Spleen (tissue), 11 donors: ENCODE measurements at regions not wholly inside any gene's neighbourhood (a gene's known extent, or its start where the extent isn't known, plus 50 kb on each side); places are given as distances from the start of the nearest gene placed in this dataset.

Source experiments
- DNase-seq: peaks from one replicate; pipeline ENCODE4 v3.0.0-alpha.2; 2020
- H3K27ac ChIP-seq, 8 donors: fragments of 200-600 bp; sonication (generic) in 7 of 8; 1 replicate in 4 of 8; 2 replicates in 4 of 8; pipeline versions ENCODE4 v1.5.0 to v1.8.0; 2016 to 2021; ENCODE audit warnings: inconsistent platforms in 4 of 8, mild to moderate bottlenecking in 4 of 8, moderate library complexity in 1 of 8
- H3K27me3 ChIP-seq, 7 donors: fragments of 200-600 bp; sonication (generic) in 6 of 7; replicated peaks in 1 of 7; 1 replicate in 4 of 7; 2 replicates in 3 of 7; pipeline versions ENCODE4 v1.5.0 to v1.8.0; 2016 to 2021; ENCODE audit warnings: inconsistent platforms in 3 of 7, mild to moderate bottlenecking in 1 of 7
- H3K36me3 ChIP-seq, 6 donors: fragments of 200-600 bp; sonication (generic) in 5 of 6; 1 replicate in 4 of 6; 2 replicates in 2 of 6; pipeline versions ENCODE4 v1.5.0 to v1.8.0; 2016 to 2021; ENCODE audit warnings: inconsistent platforms in 2 of 6
- H3K4me1 ChIP-seq, 6 donors: fragments of 200-600 bp; sonication (generic) in 5 of 6; 1 replicate in 3 of 6; 2 replicates in 3 of 6; pipeline versions ENCODE4 v1.5.0 to v1.8.0; 2016 to 2021; ENCODE audit warnings: inconsistent platforms in 3 of 6
- H3K4me3 ChIP-seq, 8 donors: fragments of 200-600 bp; sonication (generic) in 7 of 8; 1 replicate in 4 of 8; 2 replicates in 4 of 8; pipeline versions ENCODE4 v1.5.0 to v1.8.0; 2016 to 2021; ENCODE audit warnings: inconsistent platforms in 4 of 8, mild to moderate bottlenecking in 4 of 8, moderate library complexity in 2 of 8
- H3K9me3 ChIP-seq, 8 donors: fragments of 200-600 bp; sonication (generic) in 7 of 8; 1 replicate in 4 of 8; 2 replicates in 4 of 8; pipeline versions ENCODE4 v1.5.0 to v1.8.0; 2016 to 2021; ENCODE audit warnings: inconsistent platforms in 4 of 8
- POLR2A ChIP-seq, 3 donors: fragments of 450-650 bp; IDR thresholded peaks; one replicate each; pipeline ENCODE4 v1.5.1; 2017; ENCODE audit warnings: antibody characterized with exemption in 3 of 3, mild to moderate bottlenecking in 1 of 3
- POLR2AphosphoS5 ChIP-seq, 3 donors: sonication (generic); formaldehyde crosslinking; IDR thresholded peaks; one replicate each; pipeline ENCODE4 v1.5.1; 2017; ENCODE audit warnings: antibody characterized with exemption in 3 of 3
- WGBS, 5 donors: extraction: QIAGEN DNeasy Blood & Tissue Kit in 3 of 5; methylation state at CpG; one replicate each; pipeline versions ENCODE4 v1.1.5 to v1.1.7; 2013 to 2018; 5-methylcytosine and 5-hydroxymethylcytosine counted together
- intact Hi-C: fragments of 100-400 bp; cut with DNase I; formaldehyde crosslinking; loops from one replicate; pipeline ENCODE4 v1.15.0; 2023; ENCODE audit warnings: low total_unique reads
- TF ChIP-seq, protein P1 (sequence below), 11 experiments: fragments of 200-600 bp in 7 of 11; fragments of 450-650 bp in 4 of 11; sonication (generic) in 4 of 11; IDR thresholded peaks in 8 of 11; conservative IDR thresholded peaks in 3 of 11; 1 replicate in 7 of 11; 2 replicates in 4 of 11; pipeline versions ENCODE4 v1.4.0 to v1.8.0; 2016 to 2021; ENCODE audit warnings: antibody characterized with exemption in 11 of 11, inconsistent platforms in 4 of 11, mild to moderate bottlenecking in 1 of 11
- donor health status: healthy with polysubstance abuse.
- donor health status: DM: no; HTN: no; CAD: no; lungs with moderate emphysema.
- donor health status: DM: no; HTN: no; CAD: no.
- donor health status: Bipolar disorder and iron deficiency.
- donor health status: healthy.
- donor health status: DM: no; HTN: no; CAD: no.
- donor health status: DM: yes; HTN: yes; CAD: no.

DNA sequence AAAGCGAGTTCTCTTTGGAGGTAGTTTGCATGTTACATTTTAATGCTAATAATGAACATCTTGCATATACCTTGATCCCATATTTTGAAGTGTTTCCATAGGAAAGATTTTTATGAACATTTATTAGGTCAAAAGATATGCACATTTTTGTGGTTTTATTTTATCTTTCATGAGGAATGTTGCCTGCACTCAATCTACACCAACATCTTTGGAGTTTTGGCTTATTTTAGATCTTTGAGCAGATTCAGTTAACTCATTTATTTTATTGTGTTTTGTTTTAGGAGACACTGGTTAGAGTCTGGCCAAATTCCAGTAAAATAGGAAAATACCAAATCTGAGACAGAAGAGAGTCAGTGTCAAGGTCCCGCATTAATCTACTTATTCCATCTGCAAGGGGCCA is 540.9 kb downstream of the RNF144A start:
- Histone ChIP-seq H3K27me3 (no peaks in the 10 kb centered on the region), H3K4me1 (no peaks in the 10 kb centered on the region), H3K27ac (no peak overlapping the region), H3K9me3 (peaks cover 0 to 4% (median 0%) of the 10 kb centered on the region in 8 donors), H3K36me3 (no peaks in the 10 kb centered on the region), H3K4me3 (no peak overlapping the region)
- DNase-seq = no peak
- WGBS, 5 donors = 92 to 100% (median 94%) methylated on average over 2 of the region's 2 CpGs
- intact Hi-C loops = no loop called here
- TF ChIP-seq POLR2AphosphoS5 (IDR thresholded peaks at IDR 0.05) (no peak), POLR2A (IDR thresholded peaks at IDR 0.05) (no peak)
- TF ChIP-seq, protein P1, sequence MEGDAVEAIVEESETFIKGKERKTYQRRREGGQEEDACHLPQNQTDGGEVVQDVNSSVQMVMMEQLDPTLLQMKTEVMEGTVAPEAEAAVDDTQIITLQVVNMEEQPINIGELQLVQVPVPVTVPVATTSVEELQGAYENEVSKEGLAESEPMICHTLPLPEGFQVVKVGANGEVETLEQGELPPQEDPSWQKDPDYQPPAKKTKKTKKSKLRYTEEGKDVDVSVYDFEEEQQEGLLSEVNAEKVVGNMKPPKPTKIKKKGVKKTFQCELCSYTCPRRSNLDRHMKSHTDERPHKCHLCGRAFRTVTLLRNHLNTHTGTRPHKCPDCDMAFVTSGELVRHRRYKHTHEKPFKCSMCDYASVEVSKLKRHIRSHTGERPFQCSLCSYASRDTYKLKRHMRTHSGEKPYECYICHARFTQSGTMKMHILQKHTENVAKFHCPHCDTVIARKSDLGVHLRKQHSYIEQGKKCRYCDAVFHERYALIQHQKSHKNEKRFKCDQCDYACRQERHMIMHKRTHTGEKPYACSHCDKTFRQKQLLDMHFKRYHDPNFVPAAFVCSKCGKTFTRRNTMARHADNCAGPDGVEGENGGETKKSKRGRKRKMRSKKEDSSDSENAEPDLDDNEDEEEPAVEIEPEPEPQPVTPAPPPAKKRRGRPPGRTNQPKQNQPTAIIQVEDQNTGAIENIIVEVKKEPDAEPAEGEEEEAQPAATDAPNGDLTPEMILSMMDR (IDR thresholded peaks at IDR 0.05 in 8 of 11, conservative IDR thresholded peaks at IDR 0.05 in 3 of 11) = no peak

DNA sequence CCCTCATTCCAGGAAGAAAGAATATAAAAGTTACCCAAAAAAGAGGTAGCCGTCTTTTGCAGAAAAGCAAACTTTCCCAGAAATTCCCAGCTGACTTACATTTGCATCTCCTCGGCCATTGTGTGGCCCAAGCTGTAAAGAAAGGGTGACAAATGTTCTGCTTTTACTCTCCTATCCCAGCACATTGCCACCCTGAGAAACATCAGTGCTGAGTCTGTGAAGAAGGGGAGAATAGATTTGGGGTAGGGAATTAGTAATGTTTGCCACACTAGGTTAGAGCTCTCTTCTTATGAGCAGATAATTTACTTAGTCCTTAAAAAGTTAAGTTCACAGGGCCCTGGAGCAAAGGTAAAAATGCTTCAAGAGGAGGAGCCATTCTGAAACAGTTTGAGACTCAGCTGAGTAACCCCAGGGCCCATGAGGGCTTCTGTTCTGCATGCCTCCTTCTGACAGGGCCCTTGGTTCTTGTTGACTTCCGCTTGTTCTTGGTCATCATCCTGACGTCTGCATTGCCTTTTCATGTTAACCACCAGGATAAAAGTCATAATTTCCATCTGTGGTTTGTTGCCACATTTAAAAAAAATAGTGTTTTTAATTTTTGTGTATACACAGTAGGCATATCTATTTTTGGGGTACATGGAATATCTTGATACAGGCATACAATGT is 550.7 kb downstream of the RNF144A start:
- TF ChIP-seq POLR2A (IDR thresholded peaks at IDR 0.05) = no peak
- no peak for TF ChIP-seq POLR2AphosphoS5 (IDR thresholded peaks at IDR 0.05)
- TF ChIP-seq, protein P1 (IDR thresholded peaks at IDR 0.05 in 8 of 11, conservative IDR thresholded peaks at IDR 0.05 in 3 of 11) = no peak
- Histone ChIP-seq H3K9me3 (no peaks in the 10 kb centered on the region), H3K4me1 (no peaks in the 10 kb centered on the region), H3K27ac (no peak overlapping the region), H3K27me3 (no peaks in the 10 kb centered on the region), H3K36me3 (no peaks in the 10 kb centered on the region), H3K4me3 (no peak overlapping the region)
- WGBS, 5 donors = 77 to 86% (median 80%) methylated on average over 4 of the region's 4 CpGs
- DNase-seq = no peak
- intact Hi-C loops = no loop called here

DNA sequence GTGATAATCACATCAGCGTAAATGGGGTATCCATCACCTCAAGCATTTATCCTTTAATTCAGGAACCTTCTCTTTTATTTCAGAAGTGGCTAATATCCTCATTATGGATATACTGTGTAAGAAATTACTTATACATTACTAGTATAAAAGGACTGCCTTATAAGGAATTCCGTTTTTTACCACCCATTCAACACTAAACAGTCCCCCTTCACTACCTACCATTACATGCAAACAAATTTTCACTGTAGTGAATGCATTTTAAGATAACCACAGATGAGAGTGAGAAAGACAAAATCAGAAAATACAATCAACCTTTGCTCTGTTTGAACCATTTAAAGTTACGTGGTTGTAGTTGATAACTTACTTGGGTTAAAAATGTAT is 551.2 kb downstream of the RNF144A start:
- H3K27me3 ChIP-seq = no peaks in the 10 kb centered on the region
- TF ChIP-seq POLR2A (IDR thresholded peaks at IDR 0.05) = no peak

DNA sequence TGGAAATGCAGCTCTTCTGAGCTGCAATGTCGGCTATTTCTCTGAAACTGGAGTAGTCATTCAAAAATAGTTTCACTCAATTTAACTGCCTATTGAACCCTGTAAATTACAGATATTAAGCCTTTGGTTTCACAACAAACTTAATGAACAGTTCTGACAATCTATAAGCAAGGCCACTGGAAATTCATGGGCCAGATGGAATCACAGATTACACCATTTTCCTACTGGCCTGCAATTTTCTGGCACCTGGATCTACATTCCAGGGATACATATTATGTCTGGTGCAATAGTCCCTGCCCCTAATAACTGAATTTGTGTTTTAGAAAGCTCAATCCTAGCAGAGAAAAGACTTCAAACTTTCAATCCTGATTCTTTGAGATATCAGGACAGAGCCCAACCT is 551.7 kb downstream of the RNF144A start:
- no peaks in the 10 kb centered on the region for H3K27me3 ChIP-seq
- H3K27ac ChIP-seq = no peak overlapping the region
- no peaks in the 10 kb centered on the region for H3K9me3 ChIP-seq
- H3K36me3 ChIP-seq = no peaks in the 10 kb centered on the region
- no peak for DNase-seq
- H3K4me1 ChIP-seq = no peaks in the 10 kb centered on the region
- 69 to 96% (median 87%) methylated on average over 1 of the region's 1 CpG for WGBS, 5 donors
- intact Hi-C loops = no loop called here
- no peak overlapping the region for H3K4me3 ChIP-seq
- no peak for TF ChIP-seq POLR2AphosphoS5 (IDR thresholded peaks at IDR 0.05)

More for the DNA sequence above, 551.2 kb downstream of the RNF144A start:
- intact Hi-C loops = no loop called here
- H3K36me3 ChIP-seq = no peaks in the 10 kb centered on the region
- no peak overlapping the region for H3K27ac ChIP-seq
- no peak for DNase-seq
- no peaks in the 10 kb centered on the region for H3K4me1 ChIP-seq
- 79 to 90% (median 85%) methylated on average over 3 of the region's 3 CpGs for WGBS, 5 donors
- no peak overlapping the region for H3K4me3 ChIP-seq
- H3K9me3 ChIP-seq = no peaks in the 10 kb centered on the region

DNA sequence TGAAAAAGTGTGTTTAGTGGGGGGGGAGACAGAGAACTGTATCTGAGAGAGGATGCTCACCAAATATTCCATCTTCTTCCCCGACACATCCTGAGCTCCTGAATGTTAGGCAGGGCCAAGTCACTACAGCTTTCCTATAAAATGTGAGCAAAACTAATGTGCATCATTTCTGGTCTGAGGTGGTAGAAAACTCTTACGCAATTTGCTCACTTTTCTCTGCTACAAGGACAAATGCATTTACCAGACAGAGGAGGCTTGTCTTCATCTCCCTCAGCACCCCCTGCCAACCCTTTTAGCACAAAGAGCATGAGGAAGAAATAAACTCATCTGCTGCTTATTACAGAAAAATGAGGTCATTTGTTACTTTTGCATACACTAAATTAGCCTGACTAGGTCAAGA is 554.0 kb downstream of the RNF144A start:
- H3K27ac ChIP-seq = no peak overlapping the region
- H3K9me3 ChIP-seq = no peaks in the 10 kb centered on the region
- no peaks in the 10 kb centered on the region for H3K4me1 ChIP-seq
- no peaks in the 10 kb centered on the region for H3K27me3 ChIP-seq
- no peak for TF ChIP-seq POLR2AphosphoS5 (IDR thresholded peaks at IDR 0.05)
- no peak for TF ChIP-seq POLR2A (IDR thresholded peaks at IDR 0.05)
- TF ChIP-seq, protein P1 (IDR thresholded peaks at IDR 0.05 in 8 of 11, conservative IDR thresholded peaks at IDR 0.05 in 3 of 11) = no peak
- DNase-seq = no peak
- H3K4me3 ChIP-seq = no peak overlapping the region
- intact Hi-C loops = no loop called here
- WGBS, 5 donors = 89 to 100% (median 94%) methylated on average over 2 of the region's 2 CpGs
- no peaks in the 10 kb centered on the region for H3K36me3 ChIP-seq
